ENCODE measurements at regions not wholly inside any gene's neighbourhood (a gene's known extent, or its start where the extent isn't known, plus 50 kb on each side); places are given as distances from the start of the nearest gene placed in this dataset.

GRCh38 chr13:58142952-58143351 lies 511.4 kb downstream of the PCDH17 start:
- Histone ChIP-seq H3K9me3 (no peaks in the 10 kb centered on the region), H3K4me3 (no peak overlapping the region), H3K27ac (no peak overlapping the region), H3K36me3 (no peaks in the 10 kb centered on the region), H3K27me3 (replicated peaks; ENCODE audit: insufficient read depth) (no peaks in the 10 kb centered on the region), H3K4me1 (replicated peaks) (no peaks in the 10 kb centered on the region)
- DNase-seq (ENCODE audit: low spot score): no peak
- TF ChIP-seq POLR2A (IDR thresholded peaks at IDR 0.05): no peak
- TF ChIP-seq CTCF (IDR thresholded peaks at IDR 0.05): no peak
- TF ChIP-seq POLR2AphosphoS5 (IDR thresholded peaks at IDR 0.05): no peak
- WGBS: 93% methylated on average over 1 of the region's 1 CpG
- intact Hi-C loops (cut with DNase I): no loop called here

GRCh38 chr13:58144616-58145015 lies 513.1 kb downstream of the PCDH17 start:
- no peak for DNase-seq (ENCODE audit: low spot score)
- no peak overlapping the region for H3K27ac ChIP-seq
- H3K27me3 ChIP-seq (replicated peaks; ENCODE audit: insufficient read depth): no peaks in the 10 kb centered on the region
- H3K36me3 ChIP-seq: no peaks in the 10 kb centered on the region
- no peak for TF ChIP-seq POLR2AphosphoS5 (IDR thresholded peaks at IDR 0.05)
- no peak for TF ChIP-seq CTCF (IDR thresholded peaks at IDR 0.05)
- no peak for TF ChIP-seq POLR2A (IDR thresholded peaks at IDR 0.05)
- no peaks in the 10 kb centered on the region for H3K9me3 ChIP-seq
- WGBS: 89% methylated on average over 12 of the region's 12 CpGs
- H3K4me1 ChIP-seq (replicated peaks): no peaks in the 10 kb centered on the region
- intact Hi-C loops (cut with DNase I): no loop called here
- H3K4me3 ChIP-seq: no peak overlapping the region

GRCh38 chr13:58151452-58151851 lies 519.9 kb downstream of the PCDH17 start:
- intact Hi-C loops (cut with DNase I): no loop called here
- no peaks in the 10 kb centered on the region for H3K9me3 ChIP-seq
- 68% methylated on average over 2 of the region's 2 CpGs for WGBS
- TF ChIP-seq POLR2AphosphoS5 (IDR thresholded peaks at IDR 0.05): no peak
- TF ChIP-seq CTCF (IDR thresholded peaks at IDR 0.05): no peak
- TF ChIP-seq POLR2A (IDR thresholded peaks at IDR 0.05): no peak
- H3K4me3 ChIP-seq: no peak overlapping the region
- no peak overlapping the region for H3K27ac ChIP-seq
- no peak for DNase-seq (ENCODE audit: low spot score)
- H3K4me1 ChIP-seq (replicated peaks): no peaks in the 10 kb centered on the region
- H3K36me3 ChIP-seq: no peaks in the 10 kb centered on the region
- H3K27me3 ChIP-seq (replicated peaks; ENCODE audit: insufficient read depth): peaks cover 1% of the 10 kb centered on the region

- intact Hi-C loops (cut with DNase I): no loop called here
Measured at GRCh38 chr13:58160980-58161379, 529.4 kb downstream of the PCDH17 start.

More at GRCh38 chr13:58160980-58161379, 529.4 kb downstream of the PCDH17 start:
- TF ChIP-seq CTCF (IDR thresholded peaks at IDR 0.05) (no peak), POLR2AphosphoS5 (IDR thresholded peaks at IDR 0.05) (no peak), POLR2A (IDR thresholded peaks at IDR 0.05) (no peak)
- Histone ChIP-seq H3K4me3 (no peak overlapping the region), H3K4me1 (replicated peaks) (no peaks in the 10 kb centered on the region), H3K27ac (no peak overlapping the region), H3K9me3 (no peaks in the 10 kb centered on the region), H3K27me3 (replicated peaks; ENCODE audit: insufficient read depth) (no peaks in the 10 kb centered on the region), H3K36me3 (no peaks in the 10 kb centered on the region)
- DNase-seq (ENCODE audit: low spot score): no peak

Data from prostate gland (tissue), 2 donors.